HG03342 (cell line): ENCODE measurements at regions not wholly inside any gene's neighbourhood (a gene's known extent, or its start where the extent isn't known, plus 50 kb on each side); places are given as distances from the start of the nearest gene placed in this dataset.

Source experiments
- ATAC-seq: cut with Tn5 transposase; IDR thresholded peaks from one replicate; pipeline ENCODE4 v1.9.1; 2021; ENCODE audit warnings: mild to moderate bottlenecking, moderate library complexity; ENCODE audit not compliant: unreplicated experiment

- no peak for ATAC-seq
These were observed 97.0 kb upstream of the TARS1 start for GRCh38 chr5:33343676-33344327.

DNA sequence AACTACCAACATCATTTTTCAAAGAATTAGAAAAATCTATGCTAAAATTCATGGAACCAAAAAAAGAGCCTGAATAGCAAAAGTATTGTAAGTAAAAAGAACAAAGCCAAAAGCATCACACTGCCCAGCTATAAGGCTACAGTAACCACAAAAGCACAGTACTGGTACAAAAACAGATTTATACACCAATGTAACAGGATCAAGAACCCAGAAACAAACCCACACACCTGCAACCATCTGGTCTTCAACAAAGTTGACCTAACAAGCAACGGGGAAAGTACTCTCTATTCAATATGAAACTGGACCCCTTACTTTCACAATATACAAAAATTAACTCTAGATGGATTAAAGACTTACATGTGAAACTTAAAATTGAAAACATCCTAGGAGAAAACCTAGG lies 94.2 kb upstream of the TARS1 start:
- no peak for ATAC-seq

GRCh38 chr5:33361781-33362180 lies 79.0 kb upstream of the TARS1 start:
- ATAC-seq: no peak

DNA sequence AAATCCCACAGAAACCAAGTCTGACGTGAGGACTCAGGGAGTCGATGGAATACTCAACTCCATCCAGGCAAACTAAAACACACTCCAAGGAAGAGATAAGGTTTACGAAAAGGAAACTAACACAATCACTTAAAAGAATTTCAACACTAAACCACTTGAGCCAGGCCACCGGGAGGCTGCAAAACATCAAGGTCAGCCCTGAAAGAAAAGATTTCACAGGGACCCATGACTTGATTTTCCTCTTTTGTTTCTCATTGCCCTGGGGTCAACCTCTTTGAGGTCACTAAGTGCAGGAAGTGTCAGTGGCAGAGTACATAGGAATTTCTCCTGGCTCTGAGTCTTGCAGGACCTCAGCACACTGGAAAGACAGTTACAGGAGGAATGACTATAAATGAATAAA lies 77.8 kb upstream of the TARS1 start:
- no peak for ATAC-seq

DNA sequence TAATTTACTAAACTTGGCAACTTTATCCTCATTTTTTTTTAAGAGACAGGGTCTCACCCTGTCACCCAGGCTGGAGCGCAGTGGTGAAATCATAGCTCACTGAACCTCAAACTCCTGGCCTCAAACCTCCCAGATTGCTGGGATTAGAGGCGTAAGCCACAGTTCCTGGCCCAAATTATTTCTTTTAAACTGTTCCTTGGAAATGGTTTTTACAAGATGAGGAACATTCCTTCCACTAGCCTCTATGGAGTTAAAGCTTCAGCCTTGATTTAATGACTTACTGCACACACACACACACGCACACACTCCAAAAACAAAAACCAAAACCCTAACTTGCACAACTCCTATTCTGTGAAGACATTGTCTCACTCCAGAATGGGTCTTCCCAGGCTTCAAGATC lies 77.2 kb upstream of the TARS1 start:
- no peak for ATAC-seq

- ATAC-seq: no peak
These were observed 76.4 kb upstream of the TARS1 start for GRCh38 chr5:33364406-33364805.

DNA sequence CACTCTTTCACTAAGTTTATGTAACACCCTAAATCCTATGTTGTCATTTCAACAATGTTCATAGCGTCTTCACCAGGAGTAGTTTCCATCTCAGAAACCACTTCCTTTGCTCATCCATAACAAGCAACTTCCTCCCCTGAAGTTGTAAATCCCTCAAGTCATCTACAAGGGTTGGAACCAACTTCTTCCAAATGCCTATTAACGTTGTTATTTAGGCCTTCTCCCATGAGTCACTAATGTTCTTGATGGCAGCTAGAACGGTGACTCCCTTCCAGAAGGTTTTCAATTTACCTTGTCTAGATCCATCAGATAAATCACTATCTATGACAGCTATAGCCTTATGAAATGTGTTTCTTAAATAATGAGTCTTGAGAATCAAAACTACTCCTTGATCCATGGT lies 73.3 kb upstream of the TARS1 start:
- ATAC-seq: no peak

GRCh38 chr5:33369485-33370465 lies 71.0 kb upstream of the TARS1 start:
- ATAC-seq: no peak

GRCh38 chr5:33370466-33370859 lies 70.3 kb upstream of the TARS1 start:
- ATAC-seq: no peak

DNA sequence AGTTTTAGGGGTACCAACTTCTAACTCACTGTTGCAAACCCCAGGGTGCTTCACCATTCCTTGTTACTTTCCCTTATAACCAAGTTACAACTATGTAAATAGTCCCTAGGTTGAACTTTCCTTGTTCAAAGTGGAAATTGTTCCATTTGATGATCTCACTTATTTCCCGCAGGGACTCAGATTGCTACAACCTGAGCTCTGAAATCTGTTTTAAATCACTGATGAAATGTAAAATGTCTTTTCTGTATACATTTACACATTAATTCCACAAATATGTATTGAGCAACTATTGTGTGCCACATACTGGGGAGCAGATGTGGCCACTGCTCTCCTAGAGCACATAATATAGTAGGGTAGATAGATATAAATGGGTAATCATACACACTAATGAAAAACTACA lies 69.1 kb upstream of the TARS1 start:
- no peak for ATAC-seq

DNA sequence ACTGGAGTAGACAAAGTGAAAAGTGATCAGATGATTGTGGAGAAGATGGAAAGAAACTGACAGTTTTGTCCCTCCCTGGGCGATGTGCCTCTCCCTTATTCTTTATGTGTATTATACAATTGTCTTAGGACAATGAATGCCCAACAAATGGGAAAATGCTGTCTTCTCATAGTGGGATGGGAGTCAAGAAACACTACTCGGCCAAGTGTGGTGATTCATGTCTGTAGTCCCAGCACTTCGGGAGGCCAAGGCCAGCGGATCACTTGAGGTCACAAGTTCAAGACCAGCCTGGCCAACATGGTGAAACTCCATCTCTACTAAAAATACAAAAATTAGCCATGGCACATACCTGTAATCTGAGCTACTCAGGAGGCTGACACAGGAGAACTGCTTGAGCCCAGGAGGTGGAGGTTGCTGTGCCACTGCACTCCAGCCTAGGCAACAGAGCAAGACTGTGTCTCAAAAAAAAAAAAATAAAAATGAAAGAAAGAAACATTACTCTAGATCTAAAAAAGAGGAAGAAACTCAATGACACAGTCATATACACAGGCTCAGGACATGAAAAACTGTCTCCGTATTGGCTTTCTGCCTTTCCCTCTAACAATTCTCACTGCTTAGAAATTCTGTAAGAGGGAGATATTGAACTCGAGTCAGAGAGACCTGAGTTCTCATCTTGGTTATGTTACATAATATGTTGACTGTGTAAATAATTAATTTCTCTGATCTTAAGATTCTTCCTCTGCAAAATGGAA lies 67.9 kb upstream of the TARS1 start:
- no peak for ATAC-seq

DNA sequence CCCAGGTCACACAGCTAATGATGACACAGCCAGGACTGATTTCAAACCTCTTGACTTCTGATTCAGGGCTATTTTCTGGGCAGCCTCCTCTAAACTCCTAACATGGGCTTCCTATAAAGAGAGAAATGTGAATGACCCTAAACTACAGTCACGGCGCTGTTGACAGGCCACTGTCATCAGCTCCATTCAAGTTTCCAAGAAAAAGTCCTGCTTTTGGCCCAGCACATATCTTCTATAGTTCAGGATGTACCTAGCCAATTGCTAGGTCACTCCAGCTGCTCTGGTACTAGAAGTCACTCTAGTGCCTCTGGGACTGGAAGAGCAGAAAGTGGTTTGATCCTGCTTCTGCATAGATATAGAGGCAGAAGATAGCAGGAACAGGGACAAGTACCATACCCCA lies 64.9 kb upstream of the TARS1 start:
- ATAC-seq: no peak

- ATAC-seq: no peak
These were observed 61.0 kb upstream of the TARS1 start for GRCh38 chr5:33379757-33380156.

- no peak for ATAC-seq
These were observed 59.5 kb upstream of the TARS1 start for GRCh38 chr5:33381243-33381642.
